Left renal cortex interstitium (tissue), 4 donors: ENCODE measurements at regions not wholly inside any gene's neighbourhood (a gene's known extent, or its start where the extent isn't known, plus 50 kb on each side); places are given as distances from the start of the nearest gene placed in this dataset.

ENCODE experiments used
- DNase-seq, 4 donors: peaks; one replicate each; pipeline ENCODE4 v3.0.0-alpha.2; 2013; ENCODE audit warnings: low read depth in 4 of 4, low spot score in 2 of 4, missing footprints in 1 of 4

GRCh38 chr1:93749487-93749886 is 67.8 kb upstream of the BCAR3 start:
- DNase-seq = no peak

DNA sequence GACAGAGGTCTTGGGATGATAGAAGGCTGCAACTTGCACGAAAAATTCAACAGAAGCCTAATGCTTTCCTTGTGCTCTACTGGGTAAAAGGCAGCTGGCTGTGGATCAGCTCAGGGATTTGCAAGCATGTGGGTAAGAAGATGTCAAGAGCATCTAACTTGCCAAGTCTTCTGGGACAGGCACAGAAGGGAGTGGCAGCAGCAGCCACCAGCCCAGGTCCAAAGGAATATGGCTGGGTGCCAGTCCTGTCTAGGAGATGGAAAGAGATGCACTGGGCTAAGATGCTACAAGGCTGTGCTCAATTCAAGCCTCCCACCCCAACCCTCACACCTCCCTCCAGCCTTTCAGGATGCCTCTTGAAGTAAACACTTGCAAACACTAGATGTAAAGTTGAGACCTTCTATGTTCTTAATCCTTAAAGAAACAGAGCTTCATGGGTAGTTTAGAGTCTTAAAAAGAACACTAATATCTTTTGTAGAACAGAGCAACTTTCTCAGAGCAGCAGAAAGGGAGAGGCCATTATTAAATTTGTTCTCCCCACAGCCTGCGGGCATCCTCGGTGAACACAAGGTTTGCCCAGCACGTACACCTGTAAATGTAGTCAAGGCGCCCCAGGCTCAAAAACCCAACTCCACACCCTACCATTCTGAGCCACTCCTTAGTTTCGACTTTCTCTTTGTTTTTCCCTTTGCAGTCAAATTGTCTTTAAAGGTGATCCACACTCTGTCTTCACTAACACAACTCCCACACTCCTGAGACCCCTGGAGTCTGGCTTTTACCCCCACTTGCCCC is 64.6 kb upstream of the BCAR3 start:
- no peak for DNase-seq

DNA sequence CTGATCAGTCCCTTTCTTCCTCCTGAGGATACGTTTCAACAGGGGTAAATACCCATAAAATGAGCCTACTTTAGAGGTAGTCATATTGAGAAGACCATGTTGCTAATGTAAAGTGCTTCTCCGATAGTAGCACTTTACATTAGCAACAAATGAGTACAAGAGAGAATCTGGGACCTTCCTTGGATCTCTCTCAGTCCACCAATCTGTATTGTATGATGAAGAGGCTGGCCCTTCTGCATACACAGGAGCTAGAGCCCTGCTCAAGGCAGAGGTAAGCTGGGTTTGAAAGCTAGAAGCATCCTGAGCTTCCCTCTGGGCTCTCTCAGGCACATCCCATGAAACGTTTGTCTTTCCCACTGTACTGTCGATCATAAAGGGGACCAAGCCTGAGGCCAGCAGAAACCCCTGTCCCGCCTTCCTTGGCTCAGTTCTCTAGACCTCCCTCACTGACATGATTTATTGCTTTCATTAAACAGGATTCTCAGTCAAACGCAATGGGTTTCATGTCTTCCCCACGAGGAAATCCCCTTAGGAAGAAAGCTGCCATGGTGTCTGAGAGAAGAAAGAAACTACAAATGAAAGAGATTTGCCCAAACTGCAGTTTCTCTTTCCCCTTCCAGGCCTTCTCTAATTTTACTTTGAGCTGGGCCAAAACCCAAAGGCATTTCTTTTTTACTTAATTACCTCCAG is 62.8 kb upstream of the BCAR3 start:
- no peak for DNase-seq

- no peak for DNase-seq
Observed at GRCh38 chr1:93743465-93743864, 61.8 kb upstream of the BCAR3 start.

DNA sequence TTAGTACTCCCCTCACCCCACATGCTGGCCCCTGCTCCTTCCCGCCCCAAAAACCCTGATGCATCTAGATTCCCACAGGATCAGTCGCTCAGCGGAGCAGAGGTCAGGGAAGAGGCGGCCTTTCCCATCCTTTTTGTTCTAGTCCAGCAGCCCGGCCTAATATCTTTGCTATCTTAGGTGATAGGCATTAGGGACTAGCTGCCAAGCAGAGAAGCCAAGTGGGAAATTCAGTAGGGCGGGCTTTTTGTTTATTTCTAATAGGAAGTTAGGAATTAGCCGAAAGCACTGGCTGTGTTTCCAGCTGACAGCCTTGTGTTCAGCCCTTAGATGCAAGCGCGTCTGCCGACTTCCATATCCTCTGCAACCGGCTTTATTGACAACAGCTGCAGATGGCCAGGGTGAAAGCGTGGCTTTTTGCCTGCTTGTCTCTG is 59.0 kb upstream of the BCAR3 start:
- DNase-seq = no peak

DNA sequence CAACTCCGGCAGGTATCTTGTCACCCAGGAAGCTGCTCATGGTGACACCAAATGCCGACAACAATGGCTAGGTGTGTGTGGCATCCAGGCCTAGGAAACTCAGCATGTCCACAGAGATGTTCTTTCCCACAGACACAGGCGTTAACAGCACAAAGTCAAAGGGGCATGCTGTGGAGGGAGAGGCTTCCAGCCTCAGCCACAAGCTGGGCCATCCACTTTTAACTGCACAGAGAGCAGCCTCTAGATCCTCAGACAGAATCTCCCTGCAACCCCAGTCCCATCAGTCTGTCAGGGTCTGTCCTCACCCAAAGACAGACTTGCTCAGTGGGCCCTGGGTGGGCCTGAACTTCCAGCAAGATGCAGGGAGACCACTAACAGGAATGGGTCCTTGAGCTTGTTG is 58.5 kb upstream of the BCAR3 start:
- DNase-seq = no peak

GRCh38 chr1:93739472-93739871 is 57.8 kb upstream of the BCAR3 start:
- DNase-seq = no peak

DNA sequence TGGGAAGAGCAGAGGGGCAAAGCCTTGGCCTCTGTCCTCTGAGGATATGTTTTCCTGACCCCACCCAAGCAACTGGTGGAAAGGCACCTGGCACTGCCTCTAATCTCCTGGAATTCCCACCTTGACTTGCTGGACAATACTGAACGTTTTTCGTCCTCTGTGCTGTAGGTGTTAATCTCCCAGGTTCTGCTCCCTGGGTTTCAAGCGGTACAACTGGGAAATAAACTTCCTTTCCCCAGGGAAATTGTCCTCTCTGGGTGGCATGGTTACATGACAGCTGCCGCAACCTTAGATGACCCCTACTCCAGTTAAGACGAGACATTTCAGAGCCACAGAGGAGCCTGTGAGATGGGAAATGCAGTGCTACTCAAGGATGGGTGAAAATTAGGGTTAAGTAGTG is 57.3 kb upstream of the BCAR3 start:
- DNase-seq = no peak

- no peak for DNase-seq
Observed at GRCh38 chr1:93738075-93738622, 56.5 kb upstream of the BCAR3 start.

GRCh38 chr1:93735722-93736121 is 54.1 kb upstream of the BCAR3 start:
- no peak for DNase-seq

DNA sequence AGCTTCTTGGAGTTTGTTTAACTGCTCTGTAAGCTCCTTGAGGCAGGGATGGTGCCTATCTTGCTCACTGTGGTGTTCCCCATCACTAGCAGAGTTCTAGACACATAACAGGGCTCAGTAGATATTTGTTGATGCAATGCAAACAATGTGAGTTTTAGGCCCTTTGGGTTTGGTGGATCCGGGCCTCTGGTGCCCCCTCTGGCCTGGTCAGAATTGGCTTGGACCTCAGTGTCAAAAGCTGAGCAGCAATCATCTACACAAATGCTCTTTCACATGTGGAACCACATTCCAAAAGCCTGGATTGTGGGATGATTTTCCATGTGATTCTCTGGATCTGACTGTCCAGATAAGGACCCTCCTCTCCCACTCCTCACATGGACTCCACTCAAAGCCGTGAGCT is 53.4 kb upstream of the BCAR3 start:
- DNase-seq = no peak

GRCh38 chr1:93733340-93733739 is 51.7 kb upstream of the BCAR3 start:
- DNase-seq = no peak

DNA sequence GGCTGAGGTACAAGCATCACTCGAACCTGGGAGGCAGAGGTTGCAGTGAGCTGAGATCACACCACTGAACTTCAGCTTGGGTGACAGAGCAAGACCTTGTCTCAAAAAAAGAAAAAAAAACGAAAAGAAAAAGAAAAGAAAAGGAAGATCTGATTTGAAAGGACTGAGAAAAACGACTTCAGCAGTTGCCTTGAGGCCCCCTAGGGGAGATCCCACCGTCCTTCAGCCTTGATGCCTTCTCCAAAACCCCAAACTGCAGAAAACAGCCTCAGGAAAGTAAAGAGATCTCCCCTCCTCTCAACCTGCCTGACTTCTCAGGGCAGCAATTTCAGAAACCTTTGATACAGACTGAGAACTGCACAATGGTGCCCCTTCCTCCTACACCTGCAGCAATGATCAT is 50.9 kb upstream of the BCAR3 start:
- DNase-seq = no peak
